EL (cell line): ENCODE measurements at regions not wholly inside any gene's neighbourhood (a gene's known extent, or its start where the extent isn't known, plus 50 kb on each side); places are given as distances from the start of the nearest gene placed in this dataset.

ENCODE experiments used
- DNase-seq: peaks from one replicate; pipeline ENCODE4 v3.0.0-alpha.2; 2016

GRCh38 chr20:23249541-23249940, 101.0 kb upstream of the NXT1 start:
- no peak for DNase-seq

- DNase-seq: no peak
Observed at GRCh38 chr20:23248461-23248882, 102.1 kb upstream of the NXT1 start.

- no peak for DNase-seq
Observed at GRCh38 chr20:23246717-23247664, 103.6 kb upstream of the NXT1 start.

- peak; percentile 8 for DNase-seq
Observed at GRCh38 chr20:23245553-23246181, 104.9 kb upstream of the NXT1 start.

GRCh38 chr20:23244916-23245552, 105.6 kb upstream of the NXT1 start:
- DNase-seq: no peak

GRCh38 chr20:23244156-23244915, 106.3 kb upstream of the NXT1 start:
- peak; percentile 1 for DNase-seq

- DNase-seq: no peak
Observed at GRCh38 chr20:23243791-23244155, 106.8 kb upstream of the NXT1 start.

- DNase-seq: no peak
Observed at GRCh38 chr20:23242556-23243180, 107.9 kb upstream of the NXT1 start.

GRCh38 chr20:23242104-23242503, 108.5 kb upstream of the NXT1 start:
- DNase-seq: no peak

- no peak for DNase-seq
Observed at GRCh38 chr20:23241416-23241815, 109.2 kb upstream of the NXT1 start.

GRCh38 chr20:23240519-23240918, 110.1 kb upstream of the NXT1 start:
- DNase-seq: no peak

GRCh38 chr20:23237201-23237600, 113.4 kb upstream of the NXT1 start:
- no peak for DNase-seq

GRCh38 chr20:23235173-23236027, 115.2 kb upstream of the NXT1 start:
- peak; percentile 40 for DNase-seq

- no peak for DNase-seq
Observed at GRCh38 chr20:23234311-23235078, 116.1 kb upstream of the NXT1 start.

- no peak for DNase-seq
Observed at GRCh38 chr20:23233341-23233740, 117.2 kb upstream of the NXT1 start.

- no peak for DNase-seq
Observed at GRCh38 chr20:23232679-23233308, 117.8 kb upstream of the NXT1 start.

GRCh38 chr20:23232219-23232581, 118.4 kb upstream of the NXT1 start:
- DNase-seq: no peak

GRCh38 chr20:23231561-23232218, 118.9 kb upstream of the NXT1 start:
- DNase-seq: peak; percentile 65

- DNase-seq: no peak
Observed at GRCh38 chr20:23230766-23231385, 119.7 kb upstream of the NXT1 start.
